ENCODE measurements at regions not wholly inside any gene's neighbourhood (a gene's known extent, or its start where the extent isn't known, plus 50 kb on each side); places are given as distances from the start of the nearest gene placed in this dataset.

DNA sequence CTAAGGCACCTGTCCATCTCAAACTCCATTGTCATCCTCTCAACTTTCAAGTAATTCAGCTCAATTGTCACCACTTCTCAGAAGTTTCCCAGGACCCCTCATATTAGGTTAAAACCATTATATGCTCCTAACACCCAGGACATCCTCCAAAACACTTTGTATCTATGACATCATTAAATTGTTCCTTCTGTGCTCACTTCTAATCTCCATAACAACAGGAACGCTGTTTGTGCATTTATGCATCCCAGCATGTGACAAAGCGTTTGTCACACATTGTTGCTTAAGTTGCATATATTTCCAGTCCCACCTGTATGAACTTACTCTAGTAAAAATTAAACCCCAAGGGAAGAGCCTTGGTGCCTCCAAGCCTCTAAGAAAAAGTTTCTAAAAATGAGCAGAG, 133.9 kb downstream of the TBX5 start:
- TF ChIP-seq, protein P1, sequence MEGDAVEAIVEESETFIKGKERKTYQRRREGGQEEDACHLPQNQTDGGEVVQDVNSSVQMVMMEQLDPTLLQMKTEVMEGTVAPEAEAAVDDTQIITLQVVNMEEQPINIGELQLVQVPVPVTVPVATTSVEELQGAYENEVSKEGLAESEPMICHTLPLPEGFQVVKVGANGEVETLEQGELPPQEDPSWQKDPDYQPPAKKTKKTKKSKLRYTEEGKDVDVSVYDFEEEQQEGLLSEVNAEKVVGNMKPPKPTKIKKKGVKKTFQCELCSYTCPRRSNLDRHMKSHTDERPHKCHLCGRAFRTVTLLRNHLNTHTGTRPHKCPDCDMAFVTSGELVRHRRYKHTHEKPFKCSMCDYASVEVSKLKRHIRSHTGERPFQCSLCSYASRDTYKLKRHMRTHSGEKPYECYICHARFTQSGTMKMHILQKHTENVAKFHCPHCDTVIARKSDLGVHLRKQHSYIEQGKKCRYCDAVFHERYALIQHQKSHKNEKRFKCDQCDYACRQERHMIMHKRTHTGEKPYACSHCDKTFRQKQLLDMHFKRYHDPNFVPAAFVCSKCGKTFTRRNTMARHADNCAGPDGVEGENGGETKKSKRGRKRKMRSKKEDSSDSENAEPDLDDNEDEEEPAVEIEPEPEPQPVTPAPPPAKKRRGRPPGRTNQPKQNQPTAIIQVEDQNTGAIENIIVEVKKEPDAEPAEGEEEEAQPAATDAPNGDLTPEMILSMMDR (IDR thresholded peaks at IDR 0.05): no peak

DNA sequence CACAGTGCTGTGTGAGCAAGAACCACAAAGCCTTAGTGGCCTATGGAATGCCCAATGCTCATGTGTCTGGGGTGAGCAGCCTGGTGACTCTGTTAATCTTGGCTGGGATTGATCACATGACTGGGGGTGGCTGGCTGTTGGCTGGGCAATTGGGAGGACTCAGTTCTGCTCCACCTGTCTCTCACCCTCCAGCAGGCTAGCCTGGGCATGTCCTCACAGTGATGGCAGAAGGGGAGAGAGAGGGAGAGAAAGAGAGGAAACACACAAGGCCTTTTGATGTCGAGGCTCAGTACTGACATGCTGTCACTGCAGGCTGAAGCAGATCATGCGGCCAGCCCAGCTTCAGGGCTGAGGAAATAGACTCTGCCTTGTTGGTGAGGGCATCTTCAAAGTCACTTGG, 136.8 kb downstream of the TBX5 start:
- TF ChIP-seq, protein P1 (IDR thresholded peaks at IDR 0.05): no peak

DNA sequence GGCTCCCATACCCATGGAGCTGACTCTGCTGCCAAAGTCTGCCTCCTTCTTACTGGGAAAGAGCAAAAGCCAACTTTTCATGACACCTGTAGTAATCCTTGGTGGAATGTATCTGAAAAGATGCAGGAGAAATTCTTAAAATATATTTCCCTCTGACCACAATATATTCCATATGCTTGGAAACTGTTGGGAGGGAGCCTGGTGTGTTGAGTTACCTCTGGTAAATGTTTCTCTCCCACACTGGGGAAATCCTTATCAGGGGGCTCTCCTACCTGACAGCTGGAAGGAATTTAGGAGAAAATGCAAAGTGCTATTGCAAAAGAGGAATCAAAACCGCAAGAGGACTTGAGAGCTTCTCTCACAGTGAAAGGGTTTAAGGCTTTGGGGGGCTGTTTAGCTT, 139.4 kb downstream of the TBX5 start:
- TF ChIP-seq, protein P1 (IDR thresholded peaks at IDR 0.05): no peak

DNA sequence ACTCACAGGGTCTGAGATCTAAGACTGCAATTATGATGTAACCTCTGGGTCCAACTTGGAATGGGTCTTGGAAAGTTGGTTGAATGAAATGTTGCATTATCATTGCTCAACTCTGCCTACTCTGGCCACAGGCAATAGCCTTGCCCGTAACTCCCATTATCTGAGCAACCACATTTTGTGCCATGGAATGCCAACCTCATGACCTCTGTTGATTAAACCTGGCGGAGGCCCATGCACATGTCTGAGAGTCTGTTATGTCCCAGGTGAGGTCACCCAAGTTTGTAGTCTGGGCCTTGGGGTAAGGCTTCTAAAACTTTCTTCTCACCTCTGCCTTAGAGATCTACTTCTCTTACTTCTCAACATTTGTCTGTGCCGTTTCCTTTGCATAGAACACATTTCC, 140.9 kb downstream of the TBX5 start:
- TF ChIP-seq, protein P1 (IDR thresholded peaks at IDR 0.05): no peak

DNA sequence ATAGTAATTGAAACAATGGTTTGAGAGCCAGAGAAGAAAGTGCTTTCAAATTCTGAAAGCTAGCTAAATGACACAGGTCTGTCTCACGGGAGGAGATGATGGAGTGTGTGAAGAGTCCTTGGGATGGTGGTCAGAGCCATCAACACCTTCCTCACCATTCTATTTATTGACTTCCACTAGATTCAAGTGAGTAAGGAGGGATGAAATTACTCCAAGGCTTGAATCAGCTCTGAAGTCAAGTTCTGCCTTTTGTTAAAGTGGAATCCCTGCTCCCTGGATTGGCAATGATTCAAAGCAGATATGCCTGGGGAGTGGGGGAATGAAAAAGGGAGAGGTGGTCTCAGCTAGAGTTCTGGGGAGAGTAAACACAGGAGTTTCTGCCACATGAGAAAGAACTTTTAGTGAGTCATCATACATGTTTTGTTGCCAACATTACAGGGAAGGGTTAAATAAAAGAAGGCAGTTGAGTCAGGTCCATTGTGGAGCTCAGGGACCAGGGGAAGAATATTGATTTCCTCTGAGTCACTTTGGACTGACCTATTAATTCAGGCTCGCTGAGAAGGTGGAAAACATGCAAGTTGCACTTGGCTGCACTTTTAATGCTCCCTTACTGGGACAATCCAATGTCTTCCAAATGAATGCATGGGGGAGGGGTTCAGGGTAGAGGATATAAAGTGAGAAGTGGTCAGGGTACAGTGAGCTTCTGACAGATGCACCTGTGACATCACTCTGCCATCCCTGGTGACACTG, 142.7 kb downstream of the TBX5 start:
- TF ChIP-seq, protein P1 (IDR thresholded peaks at IDR 0.05): no peak

DNA sequence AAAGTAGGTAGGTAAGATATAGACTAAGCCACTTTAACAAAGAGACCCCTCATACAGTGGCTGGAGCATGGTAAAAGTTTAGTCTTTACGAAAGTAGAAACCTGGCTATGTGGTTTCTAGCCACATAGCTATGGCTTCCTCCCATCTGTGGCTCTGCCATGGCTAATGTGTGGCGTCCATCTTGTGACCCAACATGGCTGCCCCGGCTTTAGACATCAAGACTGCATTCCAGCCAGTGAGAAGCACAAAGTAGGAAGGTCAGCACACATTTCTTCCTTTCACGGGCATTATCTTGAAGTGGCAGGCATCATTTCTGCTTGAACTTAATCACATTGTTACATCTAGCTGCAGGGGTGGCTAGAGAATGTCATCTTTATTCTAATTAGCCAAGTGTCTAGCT, 148.3 kb downstream of the TBX5 start:
- TF ChIP-seq, protein P1 (IDR thresholded peaks at IDR 0.05): no peak

DNA sequence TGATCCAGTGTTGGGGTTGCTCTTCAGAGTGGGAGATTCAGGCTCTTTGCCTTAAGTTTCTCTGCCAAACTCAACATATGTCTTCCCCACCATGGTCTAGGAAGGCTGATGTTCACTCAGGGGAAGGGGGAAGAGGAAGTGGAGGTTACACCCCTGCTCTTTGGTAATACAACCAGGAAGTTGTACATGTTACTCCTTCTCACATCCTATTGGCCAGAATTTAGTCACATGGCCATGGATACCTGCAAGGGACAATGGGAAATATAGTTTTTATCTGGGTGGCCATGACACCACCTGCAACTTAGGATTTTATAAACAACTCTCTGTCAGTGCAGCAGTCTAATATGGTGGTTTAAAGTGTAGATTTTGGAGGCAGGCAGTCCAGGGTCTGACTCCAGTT, 150.9 kb downstream of the TBX5 start:
- TF ChIP-seq, protein P1 (IDR thresholded peaks at IDR 0.05): no peak

All from LNCAP (cell line).